SK-N-SH (cell line): ENCODE measurements at regions not wholly inside any gene's neighbourhood (a gene's known extent, or its start where the extent isn't known, plus 50 kb on each side); places are given as distances from the start of the nearest gene placed in this dataset.

Experiments used
- CTCF ChIA-PET: fragments of 300-600, 350-600 bp; formaldehyde crosslinking; extraction: SDS; loops from one replicate; lab custom pipeline; 2021; lab: Yijun Ruan, JAX
- POLR2A ChIA-PET: fragments of 350-600 bp; sonication (Branson Sonifier 250); formaldehyde crosslinking; extraction: SDS; loops from one replicate; lab custom pipeline; 2020; ENCODE audit warnings: antibody characterized with exemption, inconsistent platforms; lab: Yijun Ruan, JAX
- DNase-seq: peaks from one replicate; pipeline ENCODE4 v3.0.0; 2012
- H2AFZ ChIP-seq: fragments of 200-600 bp; sonication (generic); 2 replicates; pipeline ENCODE4 v1.8.1; 2016; ENCODE audit warnings: antibody characterized with exemption, mild to moderate bottlenecking, low read depth
- H3F3A ChIP-seq: fragments of 200-600 bp; sonication (generic); replicated peaks from 2 replicates; pipeline ENCODE3; 2016; ENCODE audit warnings: antibody characterized with exemption, mild to moderate bottlenecking; ENCODE audit not compliant: insufficient read depth
- H3K27ac ChIP-seq, 2 experiments: fragments of 200-500 bp in 1 of 2; fragments of 200-600 bp in 1 of 2; sonication (Bioruptor generic) in 1 of 2; sonication (generic), shearing (Covaris generic) in 1 of 2; 2 replicates each; pipeline versions ENCODE4 v1.5.1 to v1.6.1; 2014 to 2016; ENCODE audit warnings: low read depth in 2 of 2, inconsistent platforms in 1 of 2, low read length in 1 of 2, mild to moderate bottlenecking in 1 of 2, mixed read lengths in 1 of 2
- H3K27me3 ChIP-seq: fragments of 200-600 bp; sonication (generic), shearing (Covaris generic); 2 replicates; pipeline ENCODE4 v1.6.1; 2016; ENCODE audit warnings: mixed run types; ENCODE audit not compliant: insufficient read depth
- H3K36me3 ChIP-seq, 2 experiments: fragments of 200-500 bp in 1 of 2; fragments of 200-600 bp in 1 of 2; sonication (Bioruptor generic) in 1 of 2; sonication (generic) in 1 of 2; replicated peaks in 1 of 2; 2 replicates each; pipeline versions ENCODE3 to v1.5.1; 2014 to 2016; ENCODE audit warnings: low read length in 1 of 2, mild to moderate bottlenecking in 1 of 2; ENCODE audit not compliant: insufficient read depth in 2 of 2, control insufficient read depth in 1 of 2
- H3K4me1 ChIP-seq, 2 experiments: fragments of 200-500 bp in 1 of 2; fragments of 200-600 bp in 1 of 2; sonication (Bioruptor generic) in 1 of 2; sonication (generic), shearing (Covaris generic) in 1 of 2; 2 replicates each; pipeline versions ENCODE4 v1.5.1 to v1.6.1; 2014 to 2016; ENCODE audit warnings: low read depth in 1 of 2, low read length in 1 of 2, mixed run types in 1 of 2; ENCODE audit not compliant: insufficient read depth in 2 of 2, control insufficient read depth in 1 of 2
- H3K4me2 ChIP-seq: fragments of 200-600 bp; sonication (generic), shearing (Covaris generic); 2 replicates; pipeline ENCODE4 v1.6.1; 2017; ENCODE audit warnings: mixed run types
- H3K4me3 ChIP-seq, 2 experiments: fragments of 200-500 bp in 1 of 2; fragments of 200-600 bp in 1 of 2; sonication (Bioruptor generic) in 1 of 2; sonication (generic), shearing (Covaris generic) in 1 of 2; 2 replicates each; pipeline versions ENCODE4 v1.5.1 to v1.8.1; 2014 to 2016; ENCODE audit warnings: low read depth in 2 of 2, inconsistent platforms in 1 of 2, low read length in 1 of 2, mild to moderate bottlenecking in 1 of 2, mixed read lengths in 1 of 2, moderate library complexity in 1 of 2
- H3K79me2 ChIP-seq: fragments of 200-600 bp; sonication (generic); 2 replicates; pipeline ENCODE4 v1.8.1; 2017; ENCODE audit warnings: mild to moderate bottlenecking; ENCODE audit not compliant: insufficient read depth
- H3K9ac ChIP-seq: fragments of 200-600 bp; sonication (generic); 2 replicates; pipeline ENCODE4 v1.6.1; 2017; ENCODE audit warnings: mixed run types
- H3K9me2 ChIP-seq: fragments of 200-600 bp; sonication (generic); 2 replicates; pipeline ENCODE4 v1.6.1; 2017; ENCODE audit warnings: mixed run types
- H3K9me3 ChIP-seq: fragments of 200-600 bp; sonication (generic); 2 replicates; pipeline ENCODE4 v1.6.1; 2017; ENCODE audit warnings: mixed run types, mild to moderate bottlenecking, moderate library complexity
- H4K20me1 ChIP-seq: fragments of 200-600 bp; sonication (generic); 2 replicates; pipeline ENCODE4 v1.6.1; 2017; ENCODE audit warnings: mild to moderate bottlenecking, mixed run types; ENCODE audit not compliant: insufficient read depth
- CHD2 ChIP-seq: fragments of 150-350 bp; IDR thresholded peaks from 2 replicates; pipeline ENCODE4 v1.6.1; 2018; ENCODE audit warnings: low read length; ENCODE audit not compliant: partially characterized antibody
- ELF1 ChIP-seq: IDR thresholded peaks from 2 replicates; pipeline ENCODE4 v1.4.0; 2012
- EP300 ChIP-seq, 2 experiments: IDR thresholded peaks; 2 replicates each; pipeline versions ENCODE4 v1.4.0 to v1.6.1; 2012; ENCODE audit warnings: borderline replicate concordance in 1 of 2, low read depth in 1 of 2, low read length in 1 of 2
- EZH2phosphoT487 ChIP-seq: fragments of 200-600 bp; sonication (generic); IDR thresholded peaks from 2 replicates; pipeline ENCODE4 v1.6.1; 2017; ENCODE audit warnings: low read depth, mixed run types, mild to moderate bottlenecking, antibody characterized with exemption, moderate library complexity, borderline replicate concordance
- FOXJ3 ChIP-seq: sonication (generic); formaldehyde crosslinking; IDR thresholded peaks from 2 replicates; pipeline ENCODE4 v1.5.1; 2020; ENCODE audit warnings: mild to moderate bottlenecking, missing genetic modification reagents
- FOXM1 ChIP-seq: IDR thresholded peaks from 2 replicates; pipeline ENCODE4 v1.4.0; 2012; ENCODE audit warnings: low read depth, mild to moderate bottlenecking
- GABPA ChIP-seq: IDR thresholded peaks from 2 replicates; pipeline ENCODE4 v1.4.0; 2012; ENCODE audit warnings: low read depth, mild to moderate bottlenecking
- IRF3 ChIP-seq: fragments of 150-350 bp; IDR thresholded peaks from 2 replicates; pipeline ENCODE4 v1.6.1; 2016; ENCODE audit warnings: mild to moderate bottlenecking, low read depth, low read length
- MEF2A ChIP-seq: IDR thresholded peaks from 2 replicates; pipeline ENCODE4 v1.4.0; 2012; ENCODE audit warnings: low read depth, borderline replicate concordance
- MXI1 ChIP-seq: IDR thresholded peaks from 2 replicates; pipeline ENCODE4 v1.6.1; 2012; ENCODE audit warnings: mild to moderate bottlenecking, low read depth, low read length, improper control_type of control experiment
- NRF1 ChIP-seq: IDR thresholded peaks from 2 replicates; pipeline ENCODE4 v1.6.1; 2012; ENCODE audit warnings: low read depth, mild to moderate bottlenecking, low read length
- PBX3 ChIP-seq: IDR thresholded peaks from 2 replicates; pipeline ENCODE4; 2012
- RCOR1 ChIP-seq: fragments of 150-350 bp; IDR thresholded peaks from 2 replicates; pipeline ENCODE4 v1.6.1; 2017; ENCODE audit warnings: antibody characterized with exemption, low read length
- RXRA ChIP-seq: IDR thresholded peaks from 2 replicates; pipeline ENCODE4 v1.4.0; 2012; ENCODE audit warnings: low read depth, mild to moderate bottlenecking, borderline replicate concordance
- SIN3A ChIP-seq: IDR thresholded peaks from 2 replicates; pipeline ENCODE4 v1.6.1; 2012; ENCODE audit warnings: low read depth, mild to moderate bottlenecking, low read length, moderate library complexity, borderline replicate concordance
- TAF1 ChIP-seq: IDR thresholded peaks from 2 replicates; pipeline ENCODE4 v1.6.1; 2012; ENCODE audit warnings: low read depth, mild to moderate bottlenecking, low read length, moderate library complexity, borderline replicate concordance
- USF2 ChIP-seq: fragments of 150-350 bp; IDR thresholded peaks from 2 replicates; pipeline ENCODE4 v1.6.1; 2017; ENCODE audit warnings: antibody characterized with exemption, low read length, low read depth, borderline replicate concordance
- WGBS: methylation state at CpG from one replicate; pipeline ENCODE4 v1.1.6; 2017; ENCODE audit warnings: low lambda C conversion rate; 5-methylcytosine and 5-hydroxymethylcytosine counted together

- no peak for TF ChIP-seq IRF3
Observed at GRCh38 chr5:159784993-159785392, 131.3 kb upstream of the ADRA1B start (continued).

GRCh38 chr5:159785656-159786055, 130.6 kb upstream of the ADRA1B start:
- H3K27ac ChIP-seq = no peak overlapping the region
- ChIA-PET CTCF (interaction anchor here (0.9 kb wide), 1 partner anchor 10 kb away, joined by 3 read pairs; no protein-coding TSS in a partner anchor), POLR2A (no interaction called here)
- no peaks in the 10 kb centered on the region for H3K79me2 ChIP-seq
- H3K9ac ChIP-seq = no peak overlapping the region
- no peaks in the 10 kb centered on the region for H4K20me1 ChIP-seq
- 0 out of 2 replicates have a peak overlapping the region, but pooled peaks have one; percentile 22 for H3K4me2 ChIP-seq
- no peak overlapping the region for H3K4me3 ChIP-seq
- no peaks in the 10 kb centered on the region for H3K36me3 ChIP-seq
- DNase-seq = no peak
- H2AFZ ChIP-seq = peak overlapping the region; percentile 0; the same call in 1 of the 2 replicates
- no peaks in the 10 kb centered on the region for H3K27me3 ChIP-seq
- TF ChIP-seq TAF1 (no peak), MEF2A (no peak), EP300 (IDR thresholded peaks at IDR 0.05; ENCODE audit: borderline replicate concordance in 1 of 2, low read depth in 1 of 2, low read length in 1 of 2) (no peak), GABPA (no peak), ELF1 (no peak), USF2 (no peak), PBX3 (no peak), RXRA (no peak), RCOR1 (no peak), MXI1 (no peak), SIN3A (no peak), NRF1 (no peak), CHD2 (no peak), FOXJ3 (CRISPR knock-in tag) (no peak), FOXM1 (no peak), EZH2phosphoT487 (no peak)
- H3K9me3 ChIP-seq = no peaks in the 10 kb centered on the region
- H3K4me1 ChIP-seq = peaks cover 0 to 15% of the 10 kb centered on the region in 2 experiments; a peak in 2 of 4 replicates
- H3K9me2 ChIP-seq = no peaks in the 10 kb centered on the region
- H3F3A ChIP-seq = peaks cover 12% of the 10 kb centered on the region
- 66% methylated on average over 3 of the region's 3 CpGs for WGBS
